ENCODE measurements at regions not wholly inside any gene's neighbourhood (a gene's known extent, or its start where the extent isn't known, plus 50 kb on each side); places are given as distances from the start of the nearest gene placed in this dataset.

GRCh38 chr12:75970310-75970709 is 61.3 kb downstream of the PHLDA1 start:
- TF ChIP-seq ELK1 (IDR thresholded peaks at IDR 0.05; ENCODE audit: low read depth, low read length), result no peak
- TF ChIP-seq CTCF (IDR thresholded peaks at IDR 0.05), result no peak
- TF ChIP-seq HDAC2 (IDR thresholded peaks at IDR 0.05), result no peak
- TF ChIP-seq SMC3 (IDR thresholded peaks at IDR 0.05), result no peak
- TF ChIP-seq MAX (IDR thresholded peaks at IDR 0.05), result no peak
- TF ChIP-seq NR3C1 (IDR thresholded peaks at IDR 0.05), result no peak
- no peak for TF ChIP-seq HEYL (CRISPR knock-in tag; IDR thresholded peaks at IDR 0.05)
- no peak for TF ChIP-seq JUNB (IDR thresholded peaks at IDR 0.05)
- no peak for TF ChIP-seq JUN (IDR thresholded peaks at IDR 0.05)
